HG03432 (cell line): ENCODE measurements at regions not wholly inside any gene's neighbourhood (a gene's known extent, or its start where the extent isn't known, plus 50 kb on each side); places are given as distances from the start of the nearest gene placed in this dataset.

Experiments
- ATAC-seq: cut with Tn5 transposase; IDR thresholded peaks from one replicate; pipeline ENCODE4 v1.9.1; 2021; ENCODE audit warnings: mild to moderate bottlenecking, moderate library complexity; ENCODE audit not compliant: unreplicated experiment

DNA sequence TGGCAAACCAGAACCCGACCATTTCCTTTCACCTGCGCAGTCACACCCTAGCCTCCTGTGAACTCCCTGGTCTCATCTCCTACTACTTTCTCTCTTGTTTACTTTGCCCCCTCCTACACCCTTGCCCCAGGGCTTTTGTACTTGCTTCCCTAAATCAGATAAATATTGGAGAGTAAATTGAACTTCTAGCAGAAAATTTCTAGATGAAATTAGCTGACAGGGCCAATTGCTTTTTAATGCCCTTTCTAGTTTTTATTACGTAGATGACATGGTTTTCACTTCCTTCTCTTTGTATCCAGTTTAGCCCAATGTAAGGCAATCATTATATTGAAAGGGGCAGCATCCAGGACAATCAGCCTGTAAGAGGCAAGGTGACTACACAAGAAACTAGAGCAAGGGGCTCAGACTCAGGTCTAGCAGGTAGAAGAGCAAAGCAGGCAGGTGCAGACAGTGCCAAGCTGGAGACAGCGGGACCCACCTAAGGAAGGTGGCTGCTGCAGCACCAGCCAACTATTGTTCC lies 56.2 kb upstream of the TOPAZ1 start:
- no peak for ATAC-seq

GRCh38 chr3:44186111-44186672 lies 55.5 kb upstream of the TOPAZ1 start:
- no peak for ATAC-seq

DNA sequence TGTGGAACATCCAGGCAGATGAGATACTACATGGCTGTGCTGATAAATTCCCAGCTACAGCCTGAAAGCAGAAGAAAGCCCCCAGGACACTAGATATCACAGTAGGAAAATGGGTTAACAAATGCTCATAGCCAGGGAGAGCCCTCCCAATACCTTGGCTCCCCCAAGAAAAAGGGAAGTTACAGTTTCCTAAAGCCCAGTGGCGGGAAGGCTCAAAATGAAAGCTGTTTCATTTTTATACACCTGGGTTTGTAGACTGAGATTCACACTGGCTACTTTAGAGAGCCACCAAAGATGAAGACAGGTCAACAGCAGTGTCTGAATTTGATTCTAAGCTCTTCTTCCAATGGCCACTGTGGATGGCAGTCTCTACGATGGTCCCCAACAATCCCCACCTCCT lies 55.0 kb upstream of the TOPAZ1 start:
- ATAC-seq = no peak
